ENCODE measurements at regions not wholly inside any gene's neighbourhood (a gene's known extent, or its start where the extent isn't known, plus 50 kb on each side); places are given as distances from the start of the nearest gene placed in this dataset.

- Mint-ChIP-seq H3K27me3 (peaks cover 15% of the 10 kb centered on the region), H3K9me3 (peaks cover 0 to 3% (median 0%) of the 10 kb centered on the region in 7 donors), H3K4me1 (no peaks in the 10 kb centered on the region), H3K27ac (no peak overlapping the region), H3K36me3 (no peaks in the 10 kb centered on the region), H3K4me3 (no peak overlapping the region)
- no peak for DNase-seq
- H3K36me3 ChIP-seq (ENCODE audit: control insufficient read depth, insufficient read depth, low read length) = no peaks in the 10 kb centered on the region
- peaks cover 3% of the 10 kb centered on the region for H3K27me3 ChIP-seq (ENCODE audit: control insufficient read depth, insufficient read depth, low read length)
- ATAC-seq (ENCODE audit: low read depth in 2 of 2) = no peak
- no peak overlapping the region for H3K27ac ChIP-seq (ENCODE audit: insufficient read depth, low read length, poor library complexity, severe bottlenecking)
- no peak overlapping the region for H3K4me3 ChIP-seq (ENCODE audit: low read depth, low read length)
- H3K9me3 ChIP-seq (ENCODE audit: control insufficient read depth in 2 of 2, low read length in 2 of 2) = no peaks in the 10 kb centered on the region
- H3K4me1 ChIP-seq (ENCODE audit: control insufficient read depth, insufficient read depth, low read length, poor library complexity, severe bottlenecking) = no peaks in the 10 kb centered on the region
Measured at GRCh38 chr12:105457026-105457425, 126.5 kb downstream of the C12orf75 start.

GRCh38 chr12:105459760-105460330 lies 129.4 kb downstream of the C12orf75 start:
- no peaks in the 10 kb centered on the region for H3K4me1 Mint-ChIP-seq
- no peak for DNase-seq
- H3K9me3 ChIP-seq (ENCODE audit: control insufficient read depth in 2 of 2, low read length in 2 of 2) = no peaks in the 10 kb centered on the region
- H3K27me3 Mint-ChIP-seq = peaks cover 8% of the 10 kb centered on the region
- no peak overlapping the region for H3K27ac Mint-ChIP-seq
- no peak for ATAC-seq (ENCODE audit: low read depth in 2 of 2)
- no peak overlapping the region for H3K27ac ChIP-seq (ENCODE audit: insufficient read depth, low read length, poor library complexity, severe bottlenecking)
- no peaks in the 10 kb centered on the region for H3K4me1 ChIP-seq (ENCODE audit: control insufficient read depth, insufficient read depth, low read length, poor library complexity, severe bottlenecking)
- H3K36me3 Mint-ChIP-seq = no peaks in the 10 kb centered on the region
- H3K27me3 ChIP-seq (ENCODE audit: control insufficient read depth, insufficient read depth, low read length) = peaks cover 3% of the 10 kb centered on the region
- H3K4me3 Mint-ChIP-seq = no peak overlapping the region
- no peak overlapping the region for H3K4me3 ChIP-seq (ENCODE audit: low read depth, low read length)
- H3K36me3 ChIP-seq (ENCODE audit: control insufficient read depth, insufficient read depth, low read length) = no peaks in the 10 kb centered on the region
- peaks cover 0 to 3% (median 0%) of the 10 kb centered on the region in 7 donors for H3K9me3 Mint-ChIP-seq

DNA sequence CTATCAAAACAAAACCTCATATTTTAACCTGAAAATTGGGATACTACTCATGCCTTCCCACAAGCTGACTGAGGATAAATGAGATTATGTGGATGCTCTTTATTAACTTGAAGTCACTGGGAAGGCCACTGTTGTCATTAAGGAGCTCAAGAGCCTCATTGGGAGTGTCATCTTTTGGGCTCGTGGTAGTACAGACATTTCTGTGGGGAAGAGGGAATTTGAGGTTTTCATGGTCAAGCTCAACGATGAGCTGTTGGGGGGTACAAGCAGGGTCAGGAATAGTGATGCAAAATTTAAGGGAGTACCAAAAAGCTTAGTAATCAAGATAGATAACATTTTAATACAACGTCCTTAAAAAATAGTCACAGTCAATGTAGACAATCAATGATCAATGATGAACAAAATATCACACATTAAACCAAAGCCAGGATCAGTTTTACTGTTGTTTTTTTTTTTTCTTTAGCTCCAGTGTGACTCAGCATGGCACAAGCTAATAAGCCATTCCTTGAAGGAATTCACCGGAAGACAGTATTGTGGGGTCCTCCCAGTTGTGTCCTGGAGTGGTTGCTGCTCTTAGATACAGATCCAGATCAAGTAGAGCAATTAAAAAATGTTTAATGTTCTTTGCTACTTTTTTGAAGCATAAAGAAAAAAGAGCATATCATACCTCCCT lies 130.9 kb downstream of the C12orf75 start:
- H3K27ac Mint-ChIP-seq = no peak overlapping the region
- ATAC-seq (ENCODE audit: low read depth in 2 of 2) (no peak), DNase-seq (no peak)
- H3K4me3 ChIP-seq (ENCODE audit: low read depth, low read length) = no peak overlapping the region
- H3K4me1 Mint-ChIP-seq = no peaks in the 10 kb centered on the region
- no peaks in the 10 kb centered on the region for H3K36me3 ChIP-seq (ENCODE audit: control insufficient read depth, insufficient read depth, low read length)
- peaks cover 1% of the 10 kb centered on the region for H3K27me3 ChIP-seq (ENCODE audit: control insufficient read depth, insufficient read depth, low read length)
- peaks cover 8% of the 10 kb centered on the region for H3K27me3 Mint-ChIP-seq
- H3K36me3 Mint-ChIP-seq = no peaks in the 10 kb centered on the region
- H3K9me3 ChIP-seq (ENCODE audit: control insufficient read depth in 2 of 2, low read length in 2 of 2) = no peaks in the 10 kb centered on the region
- no peaks in the 10 kb centered on the region for H3K4me1 ChIP-seq (ENCODE audit: control insufficient read depth, insufficient read depth, low read length, poor library complexity, severe bottlenecking)
- H3K27ac ChIP-seq (ENCODE audit: insufficient read depth, low read length, poor library complexity, severe bottlenecking) = no peak overlapping the region
- peaks cover 0 to 3% (median 0%) of the 10 kb centered on the region in 7 donors for H3K9me3 Mint-ChIP-seq
- no peak overlapping the region for H3K4me3 Mint-ChIP-seq

- Mint-ChIP-seq H3K36me3 (no peaks in the 10 kb centered on the region), H3K4me1 (no peaks in the 10 kb centered on the region), H3K9me3 (peaks cover 0 to 3% (median 0%) of the 10 kb centered on the region in 7 donors), H3K27ac (no peak overlapping the region), H3K4me3 (no peak overlapping the region), H3K27me3 (peaks cover 14% of the 10 kb centered on the region)
- Histone ChIP-seq H3K9me3 (ENCODE audit: control insufficient read depth in 2 of 2, low read length in 2 of 2) (no peaks in the 10 kb centered on the region), H3K4me3 (ENCODE audit: low read depth, low read length) (no peak overlapping the region), H3K27me3 (ENCODE audit: control insufficient read depth, insufficient read depth, low read length) (peaks cover 1% of the 10 kb centered on the region), H3K27ac (ENCODE audit: insufficient read depth, low read length, poor library complexity, severe bottlenecking) (no peak overlapping the region), H3K4me1 (ENCODE audit: control insufficient read depth, insufficient read depth, low read length, poor library complexity, severe bottlenecking) (no peaks in the 10 kb centered on the region), H3K36me3 (ENCODE audit: control insufficient read depth, insufficient read depth, low read length) (no peaks in the 10 kb centered on the region)
- DNase-seq (no peak), ATAC-seq (ENCODE audit: low read depth in 2 of 2) (no peak)
Measured at GRCh38 chr12:105461944-105462762, 131.7 kb downstream of the C12orf75 start.

- Mint-ChIP-seq H3K27ac (no peak overlapping the region), H3K4me3 (no peak overlapping the region), H3K36me3 (no peaks in the 10 kb centered on the region), H3K4me1 (no peaks in the 10 kb centered on the region), H3K27me3 (peaks cover 14% of the 10 kb centered on the region), H3K9me3 (peaks cover 0 to 3% (median 0%) of the 10 kb centered on the region in 7 donors)
- DNase-seq = no peak
- no peaks in the 10 kb centered on the region for H3K9me3 ChIP-seq (ENCODE audit: control insufficient read depth in 2 of 2, low read length in 2 of 2)
- H3K4me1 ChIP-seq (ENCODE audit: control insufficient read depth, insufficient read depth, low read length, poor library complexity, severe bottlenecking) = no peaks in the 10 kb centered on the region
- H3K27me3 ChIP-seq (ENCODE audit: control insufficient read depth, insufficient read depth, low read length) = peaks cover 1% of the 10 kb centered on the region
- no peak for ATAC-seq (ENCODE audit: low read depth in 2 of 2)
- H3K4me3 ChIP-seq (ENCODE audit: low read depth, low read length) = no peak overlapping the region
- H3K27ac ChIP-seq (ENCODE audit: insufficient read depth, low read length, poor library complexity, severe bottlenecking) = no peak overlapping the region
- H3K36me3 ChIP-seq (ENCODE audit: control insufficient read depth, insufficient read depth, low read length) = no peaks in the 10 kb centered on the region
Measured at GRCh38 chr12:105462831-105463230, 132.3 kb downstream of the C12orf75 start.

- no peak overlapping the region for H3K4me3 ChIP-seq (ENCODE audit: low read depth, low read length)
- H3K4me1 ChIP-seq (ENCODE audit: control insufficient read depth, insufficient read depth, low read length, poor library complexity, severe bottlenecking) = no peaks in the 10 kb centered on the region
- H3K27ac ChIP-seq (ENCODE audit: insufficient read depth, low read length, poor library complexity, severe bottlenecking) = no peak overlapping the region
- Mint-ChIP-seq H3K36me3 (no peaks in the 10 kb centered on the region), H3K27ac (no peak overlapping the region), H3K4me3 (no peak overlapping the region), H3K4me1 (no peaks in the 10 kb centered on the region), H3K9me3 (peaks cover 0 to 6% (median 0%) of the 10 kb centered on the region in 7 donors), H3K27me3 (peaks cover 14% of the 10 kb centered on the region)
- ATAC-seq (ENCODE audit: low read depth in 2 of 2) (no peak), DNase-seq (no peak)
- peaks cover 3% of the 10 kb centered on the region for H3K27me3 ChIP-seq (ENCODE audit: control insufficient read depth, insufficient read depth, low read length)
- no peaks in the 10 kb centered on the region for H3K9me3 ChIP-seq (ENCODE audit: control insufficient read depth in 2 of 2, low read length in 2 of 2)
- H3K36me3 ChIP-seq (ENCODE audit: control insufficient read depth, insufficient read depth, low read length) = no peaks in the 10 kb centered on the region
Measured at GRCh38 chr12:105464406-105464805, 133.9 kb downstream of the C12orf75 start.

- no peak overlapping the region for H3K27ac Mint-ChIP-seq
- no peaks in the 10 kb centered on the region for H3K4me1 Mint-ChIP-seq
Measured at GRCh38 chr12:105466231-105466900, 135.9 kb downstream of the C12orf75 start.

More at GRCh38 chr12:105466231-105466900, 135.9 kb downstream of the C12orf75 start:
- Histone ChIP-seq H3K27ac (ENCODE audit: insufficient read depth, low read length, poor library complexity, severe bottlenecking) (no peak overlapping the region), H3K36me3 (ENCODE audit: control insufficient read depth, insufficient read depth, low read length) (no peaks in the 10 kb centered on the region), H3K4me3 (ENCODE audit: low read depth, low read length) (no peak overlapping the region), H3K9me3 (ENCODE audit: control insufficient read depth in 2 of 2, low read length in 2 of 2) (no peaks in the 10 kb centered on the region), H3K4me1 (ENCODE audit: control insufficient read depth, insufficient read depth, low read length, poor library complexity, severe bottlenecking) (no peaks in the 10 kb centered on the region), H3K27me3 (ENCODE audit: control insufficient read depth, insufficient read depth, low read length) (peaks cover 2% of the 10 kb centered on the region)
- DNase-seq = no peak
- H3K4me3 Mint-ChIP-seq = no peak overlapping the region
- H3K9me3 Mint-ChIP-seq = peaks cover 0 to 3% (median 0%) of the 10 kb centered on the region in 7 donors
- ATAC-seq (ENCODE audit: low read depth in 2 of 2) = no peak
- peaks cover 10% of the 10 kb centered on the region for H3K27me3 Mint-ChIP-seq
- H3K36me3 Mint-ChIP-seq = no peaks in the 10 kb centered on the region

Measured in CD4-positive, CD25-positive, alpha-beta regulatory T cell (primary cell).